Activated CD4-positive, alpha-beta memory T cell treated with anti-CD3 and anti-CD28 coated beads for 36 hours (primary cell): ENCODE measurements at regions not wholly inside any gene's neighbourhood (a gene's known extent, or its start where the extent isn't known, plus 50 kb on each side); places are given as distances from the start of the nearest gene placed in this dataset.

Source experiments
- CTCF ChIA-PET: fragments of 350-600 bp; sonication (Branson Sonifier 250); formaldehyde crosslinking; loops from one replicate; lab custom pipeline; 2021; ENCODE audit warnings: antibody characterized with exemption, inconsistent platforms; lab: Charles Lee
- POLR2A ChIA-PET: fragments of 350-600 bp; sonication (Branson Sonifier 250); formaldehyde crosslinking; loops from one replicate; lab custom pipeline; 2021; ENCODE audit warnings: antibody characterized with exemption; lab: Charles Lee
- DNase-seq: peaks from one replicate; pipeline ENCODE4 v3.0.0-alpha.2; 2020
- H3K27ac Mint-ChIP-seq: one replicate; pipeline ENCODE4 v1.8.0; 2021; ENCODE audit warnings: mixed read lengths
- H3K27me3 Mint-ChIP-seq: one replicate; pipeline ENCODE4 v1.8.0; 2021; ENCODE audit warnings: mixed read lengths
- H3K36me3 Mint-ChIP-seq: one replicate; pipeline ENCODE4 v1.8.0; 2021; ENCODE audit warnings: mixed read lengths
- H3K4me1 Mint-ChIP-seq: one replicate; pipeline ENCODE4 v1.8.0; 2021; ENCODE audit warnings: low read depth, mixed read lengths
- H3K4me3 Mint-ChIP-seq: one replicate; pipeline ENCODE4 v1.8.0; 2021; ENCODE audit warnings: mild to moderate bottlenecking, mixed read lengths
- H3K9me3 Mint-ChIP-seq: one replicate; pipeline ENCODE4 v1.8.0; 2021; ENCODE audit warnings: mixed read lengths
- intact Hi-C: fragments of 100-400 bp; cut with micrococcal nuclease; formaldehyde crosslinking; loops from one replicate; pipeline ENCODE4 v1.15.1; 2023

- ChIA-PET POLR2A (no interaction called here), CTCF (no interaction called here)
- Mint-ChIP-seq H3K4me3 (no peak overlapping the region), H3K9me3 (no peaks in the 10 kb centered on the region), H3K4me1 (no peaks in the 10 kb centered on the region), H3K27me3 (no peaks in the 10 kb centered on the region), H3K36me3 (peaks cover 15% of the 10 kb centered on the region), H3K27ac (no peak overlapping the region)
- no peak for DNase-seq
- intact Hi-C loops = no loop called here
These were observed 157.1 kb downstream of the KATNIP start for GRCh38 chr16:27706866-27707685.

- Mint-ChIP-seq H3K4me3 (no peak overlapping the region), H3K36me3 (peaks cover 16% of the 10 kb centered on the region), H3K9me3 (no peaks in the 10 kb centered on the region), H3K27ac (no peak overlapping the region), H3K27me3 (no peaks in the 10 kb centered on the region), H3K4me1 (no peaks in the 10 kb centered on the region)
- no peak for DNase-seq
- CTCF ChIA-PET = no interaction called here
- intact Hi-C loops = no loop called here
- POLR2A ChIA-PET = no interaction called here
These were observed 158.7 kb downstream of the KATNIP start for GRCh38 chr16:27708651-27709050.

- Mint-ChIP-seq H3K4me1 (no peaks in the 10 kb centered on the region), H3K9me3 (no peaks in the 10 kb centered on the region), H3K27me3 (no peaks in the 10 kb centered on the region), H3K27ac (no peak overlapping the region), H3K36me3 (peaks cover 15% of the 10 kb centered on the region), H3K4me3 (no peak overlapping the region)
- intact Hi-C loops = no loop called here
- ChIA-PET POLR2A (no interaction called here), CTCF (no interaction called here)
- no peak for DNase-seq
These were observed 162.3 kb downstream of the KATNIP start for GRCh38 chr16:27712251-27712711.

GRCh38 chr16:27717726-27718125 lies 167.8 kb downstream of the KATNIP start:
- Mint-ChIP-seq H3K27me3 (no peaks in the 10 kb centered on the region), H3K9me3 (no peaks in the 10 kb centered on the region), H3K27ac (no peak overlapping the region), H3K36me3 (peaks cover 11% of the 10 kb centered on the region), H3K4me3 (no peak overlapping the region), H3K4me1 (peaks cover 4% of the 10 kb centered on the region)
- DNase-seq = no peak
- intact Hi-C loops = no loop called here
- ChIA-PET CTCF (no interaction called here), POLR2A (no interaction called here)

- no peak for DNase-seq
- ChIA-PET POLR2A (no interaction called here), CTCF (no interaction called here)
- intact Hi-C loops = no loop called here
- Mint-ChIP-seq H3K27ac (no peak overlapping the region), H3K27me3 (no peaks in the 10 kb centered on the region), H3K4me3 (no peak overlapping the region), H3K4me1 (peaks cover 4% of the 10 kb centered on the region), H3K9me3 (no peaks in the 10 kb centered on the region), H3K36me3 (peaks cover 12% of the 10 kb centered on the region)
These were observed 168.5 kb downstream of the KATNIP start for GRCh38 chr16:27718201-27719105.

- ChIA-PET POLR2A (no interaction called here), CTCF (no interaction called here)
- no peak overlapping the region for H3K4me3 Mint-ChIP-seq
- H3K27me3 Mint-ChIP-seq = no peaks in the 10 kb centered on the region
- no peaks in the 10 kb centered on the region for H3K9me3 Mint-ChIP-seq
- peaks cover 4% of the 10 kb centered on the region for H3K4me1 Mint-ChIP-seq
- DNase-seq = no peak
- intact Hi-C loops = no loop called here
- H3K27ac Mint-ChIP-seq = no peak overlapping the region
- peaks cover 12% of the 10 kb centered on the region for H3K36me3 Mint-ChIP-seq
These were observed 169.1 kb downstream of the KATNIP start for GRCh38 chr16:27719106-27719445.

GRCh38 chr16:27720731-27721530 lies 171.0 kb downstream of the KATNIP start:
- no peaks in the 10 kb centered on the region for H3K27me3 Mint-ChIP-seq
- no peak for DNase-seq
- H3K27ac Mint-ChIP-seq = no peak overlapping the region
- intact Hi-C loops = no loop called here
- peaks cover 6% of the 10 kb centered on the region for H3K36me3 Mint-ChIP-seq
- CTCF ChIA-PET = no interaction called here
- no peak overlapping the region for H3K4me3 Mint-ChIP-seq
- peaks cover 4% of the 10 kb centered on the region for H3K4me1 Mint-ChIP-seq
- POLR2A ChIA-PET = no interaction called here
- no peaks in the 10 kb centered on the region for H3K9me3 Mint-ChIP-seq

GRCh38 chr16:27721531-27722181 lies 171.7 kb downstream of the KATNIP start:
- Mint-ChIP-seq H3K4me1 (peaks cover 4% of the 10 kb centered on the region), H3K27ac (no peak overlapping the region), H3K4me3 (no peak overlapping the region), H3K27me3 (no peaks in the 10 kb centered on the region), H3K9me3 (no peaks in the 10 kb centered on the region), H3K36me3 (peaks cover 6% of the 10 kb centered on the region)
- CTCF ChIA-PET = no interaction called here
- POLR2A ChIA-PET = no interaction called here
- no peak for DNase-seq
- intact Hi-C loops = no loop called here

GRCh38 chr16:27722207-27722606 lies 172.3 kb downstream of the KATNIP start:
- Mint-ChIP-seq H3K4me1 (peaks cover 4% of the 10 kb centered on the region), H3K27me3 (no peaks in the 10 kb centered on the region), H3K27ac (no peak overlapping the region), H3K4me3 (no peak overlapping the region), H3K36me3 (peaks cover 6% of the 10 kb centered on the region), H3K9me3 (no peaks in the 10 kb centered on the region)
- POLR2A ChIA-PET = no interaction called here
- DNase-seq = no peak
- CTCF ChIA-PET = no interaction called here
- intact Hi-C loops = no loop called here

GRCh38 chr16:27722892-27723450 lies 173.0 kb downstream of the KATNIP start:
- ChIA-PET POLR2A (interaction anchor here (1.2 kb wide), 1 partner anchor 42 kb away, joined by 3 read pairs; no protein-coding TSS in a partner anchor), CTCF (no interaction called here)
- Mint-ChIP-seq H3K27me3 (no peaks in the 10 kb centered on the region), H3K36me3 (peaks cover 8% of the 10 kb centered on the region), H3K27ac (no peak overlapping the region), H3K4me3 (no peak overlapping the region), H3K9me3 (no peaks in the 10 kb centered on the region), H3K4me1 (peaks cover 4% of the 10 kb centered on the region)
- no peak for DNase-seq
- intact Hi-C loops = no loop called here

GRCh38 chr16:27723711-27724481 lies 174.0 kb downstream of the KATNIP start:
- H3K4me3 Mint-ChIP-seq = no peak overlapping the region
- DNase-seq = no peak

More at GRCh38 chr16:27723711-27724481, 174.0 kb downstream of the KATNIP start:
- POLR2A ChIA-PET = interaction anchor here (1.2 kb wide), 1 partner anchor 41 kb away, joined by 3 read pairs; no protein-coding TSS in a partner anchor
- Mint-ChIP-seq H3K4me1 (peaks cover 4% of the 10 kb centered on the region), H3K9me3 (no peaks in the 10 kb centered on the region), H3K27me3 (no peaks in the 10 kb centered on the region), H3K36me3 (peaks cover 10% of the 10 kb centered on the region), H3K27ac (no peak overlapping the region)
- CTCF ChIA-PET = no interaction called here
- intact Hi-C loops = no loop called here
